HCT116 (cell line): ENCODE measurements at regions not wholly inside any gene's neighbourhood (a gene's known extent, or its start where the extent isn't known, plus 50 kb on each side); places are given as distances from the start of the nearest gene placed in this dataset.

Experiments used
- ATAC-seq: fragments of 200-7000 bp; cut with Tn5 transposase; 2 replicates; pipeline ENCODE4 v1.9.1; 2020; ENCODE audit warnings: mild to moderate bottlenecking, moderate library complexity
- BruUV-seq: library from RNA; stranded (reverse); fragments of 400-500 nt; replicated peaks from 2 replicates; lab custom pipeline; 2021; lab: Mats Ljungman, UMichigan
- CTCF ChIA-PET: fragments of 300-600 bp; sonication (Branson Sonifier 250); formaldehyde crosslinking; loops from one replicate; lab custom pipeline; 2021; ENCODE audit warnings: antibody characterized with exemption; lab: Charles Lee
- POLR2A ChIA-PET: fragments of 300-600, 350-600 bp; sonication (Branson Sonifier 250); formaldehyde crosslinking; loops from one replicate; lab custom pipeline; 2021; ENCODE audit warnings: antibody characterized with exemption; lab: Charles Lee
- RAD21 ChIA-PET, 2 experiments: fragments of 300-600 bp; sonication (Branson Sonifier 250); formaldehyde crosslinking; loops; one replicate each; lab custom pipeline; 2023; ENCODE audit warnings: low total read pairs in 2 of 2; ENCODE audit not compliant: uncharacterized antibody in 2 of 2, unreplicated experiment in 2 of 2, low non-redundant PET in 1 of 2; lab: Charles Lee
- DNase-seq: peaks from one replicate; pipeline ENCODE4 v3.0.0-alpha.2; 2010; ENCODE audit warnings: low read depth, low spot score
- H2AFZ ChIP-seq: fragments of 200-600 bp; shearing (Covaris generic), sonication (generic); 2 replicates; pipeline ENCODE4 v1.6.1; 2017; ENCODE audit warnings: low read depth, mixed run types, mixed read lengths, antibody characterized with exemption, low read length; ENCODE audit not compliant: poor library complexity, severe bottlenecking
- H3K27ac ChIP-seq: 2 replicates; pipeline ENCODE4 v1.5.1; 2012; ENCODE audit warnings: low read depth, low read length
- H3K27me3 ChIP-seq: fragments of 200-600 bp; sonication (generic); 2 replicates; pipeline ENCODE4 v1.6.1; 2016; ENCODE audit warnings: mixed run types, low read length, mixed read lengths; ENCODE audit not compliant: insufficient read depth
- H3K36me3 ChIP-seq, 2 experiments: fragments of 200-500 bp in 1 of 2; fragments of 200-600 bp in 1 of 2; sonication (Bioruptor generic) in 1 of 2; sonication (generic) in 1 of 2; 2 replicates each; pipeline versions ENCODE4 v1.5.1 to v1.6.1; 2014 to 2016; ENCODE audit warnings: low read length in 2 of 2, inconsistent platforms in 1 of 2, mixed read lengths in 1 of 2, mixed run types in 1 of 2; ENCODE audit not compliant: insufficient read depth in 2 of 2, control insufficient read depth in 1 of 2
- H3K4me1 ChIP-seq, 2 experiments: fragments of 200-600 bp in 1 of 2; sonication (generic) in 1 of 2; 2 replicates each; pipeline versions ENCODE4 v1.5.1 to v1.6.1; 2012 to 2017; ENCODE audit warnings: low read length in 2 of 2, inconsistent platforms in 1 of 2, mild to moderate bottlenecking in 1 of 2, mixed read lengths in 1 of 2, mixed run types in 1 of 2, moderate library complexity in 1 of 2; ENCODE audit not compliant: insufficient read depth in 2 of 2, control insufficient read depth in 1 of 2
- H3K4me2 ChIP-seq: fragments of 200-600 bp; sonication (generic); 2 replicates; pipeline ENCODE4 v1.6.1; 2017; ENCODE audit warnings: mixed run types, low read length, mixed read lengths
- H3K4me3 ChIP-seq, 2 experiments: fragments of 200-600 bp in 1 of 2; sonication (generic) in 1 of 2; replicated peaks in 1 of 2; 2 replicates each; pipeline ENCODE4 v1.5.1; 2011 to 2016; ENCODE audit warnings: low read length in 2 of 2, control low read depth in 1 of 2, low read depth in 1 of 2, mild to moderate bottlenecking in 1 of 2, mixed read lengths in 1 of 2, mixed run types in 1 of 2
- H3K79me2 ChIP-seq: fragments of 200-600 bp; sonication (generic); 2 replicates; pipeline ENCODE4 v1.6.1; 2017; ENCODE audit warnings: mild to moderate bottlenecking, mixed run types, low read length, moderate library complexity, mixed read lengths; ENCODE audit not compliant: insufficient read depth
- H3K9ac ChIP-seq: fragments of 200-600 bp; sonication (generic); 2 replicates; pipeline ENCODE4 v1.6.1; 2016; ENCODE audit warnings: low read length, mixed read lengths
- H3K9me2 ChIP-seq: fragments of 200-600 bp; sonication (generic), shearing (Covaris generic); 2 replicates; pipeline ENCODE4 v1.6.1; 2017; ENCODE audit warnings: mixed run types, mild to moderate bottlenecking, moderate library complexity; ENCODE audit not compliant: insufficient read depth
- H3K9me3 ChIP-seq, 2 experiments: fragments of 200-500 bp in 1 of 2; fragments of 200-600 bp in 1 of 2; sonication (Bioruptor generic) in 1 of 2; sonication (generic) in 1 of 2; 2 replicates each; pipeline ENCODE4 v1.6.1; 2014 to 2017; ENCODE audit warnings: low read length in 2 of 2, mixed read lengths in 2 of 2, inconsistent platforms in 1 of 2, low read depth in 1 of 2, mild to moderate bottlenecking in 1 of 2, mixed run types in 1 of 2, moderate library complexity in 1 of 2; ENCODE audit not compliant: control insufficient read depth in 1 of 2, insufficient read depth in 1 of 2
- H4K20me1 ChIP-seq: fragments of 200-600 bp; sonication (generic), shearing (Covaris generic); 2 replicates; pipeline ENCODE4 v1.6.1; 2017; ENCODE audit warnings: mixed run types, mild to moderate bottlenecking, moderate library complexity; ENCODE audit not compliant: insufficient read depth
- CEBPB ChIP-seq: IDR thresholded peaks from 2 replicates; pipeline ENCODE4 v1.6.1; 2012; ENCODE audit warnings: low read depth
- ELF1 ChIP-seq: IDR thresholded peaks from 2 replicates; pipeline ENCODE4 v1.6.1; 2012; ENCODE audit warnings: low read depth, borderline replicate concordance
- EZH2 ChIP-seq: fragments of 200-600 bp; sonication (generic); IDR thresholded peaks from 2 replicates; pipeline ENCODE4 v1.6.1; 2017; ENCODE audit warnings: antibody characterized with exemption, mixed run types
- EZH2phosphoT487 ChIP-seq: fragments of 200-600 bp; IDR thresholded peaks from 2 replicates; pipeline ENCODE4 v1.6.1; 2018; ENCODE audit warnings: antibody characterized with exemption, borderline replicate concordance
- FOSL1 ChIP-seq: IDR thresholded peaks from 2 replicates; pipeline ENCODE4 v1.6.1; 2012; ENCODE audit warnings: low read depth
- POLR2A ChIP-seq: IDR thresholded peaks from 2 replicates; pipeline ENCODE4 v1.7.0; 2011; ENCODE audit warnings: borderline replicate concordance; ENCODE audit not compliant: insufficient read depth, insufficient read length; ENCODE audit errors: extremely low read depth
- RAD21 ChIP-seq: IDR thresholded peaks from 2 replicates; pipeline ENCODE4 v1.6.1; 2012; ENCODE audit warnings: low read depth, mild to moderate bottlenecking
- SIN3A ChIP-seq: IDR thresholded peaks from 2 replicates; pipeline ENCODE4 v1.6.1; 2012; ENCODE audit warnings: low read depth
- SP1 ChIP-seq: IDR thresholded peaks from 2 replicates; pipeline ENCODE4 v1.6.1; 2012; ENCODE audit warnings: low read depth
- SRF ChIP-seq: IDR thresholded peaks from 2 replicates; pipeline ENCODE4 v1.6.1; 2012; ENCODE audit warnings: low read depth
- TCF7L2 ChIP-seq: IDR thresholded peaks from 2 replicates; pipeline ENCODE4 v1.7.0; 2011; ENCODE audit warnings: borderline replicate concordance, inconsistent platforms; ENCODE audit not compliant: insufficient read depth, insufficient read length; ENCODE audit errors: extremely low read depth
- YY1 ChIP-seq: IDR thresholded peaks from 2 replicates; pipeline ENCODE4 v1.6.1; 2011; ENCODE audit warnings: low read length, low read depth, moderate library complexity, mild to moderate bottlenecking; ENCODE audit not compliant: insufficient replicate concordance; ENCODE audit errors: extremely low read depth
- ZFX ChIP-seq: fragments of 450-650 bp; IDR thresholded peaks from 2 replicates; pipeline ENCODE4 v1.6.1; 2017
- ZNF274 ChIP-seq: fragments of 200-500 bp; sonication (Bioruptor generic); IDR thresholded peaks from 2 replicates; pipeline ENCODE4 v1.6.1; 2014; ENCODE audit warnings: mild to moderate bottlenecking, low read depth, low read length, inconsistent platforms
- intact Hi-C: fragments of 100-400 bp; cut with micrococcal nuclease; formaldehyde crosslinking; loops from 2 replicates; pipeline ENCODE4 v1.10.0; 2022
- TF ChIP-seq, protein P1 (sequence below): IDR thresholded peaks from 2 replicates; pipeline ENCODE4 v1.6.1; 2012; ENCODE audit warnings: low read depth
- TF ChIP-seq, protein P2 (sequence below): IDR thresholded peaks from 2 replicates; pipeline ENCODE4 v1.6.1; 2012
- TF ChIP-seq, protein P3 (sequence below), 3 experiments: fragments of 200-600 bp in 1 of 3; sonication (generic) in 1 of 3; IDR thresholded peaks in 2 of 3; conservative IDR thresholded peaks in 1 of 3; 2 replicates each; pipeline ENCODE4 v1.5.1; 2012 to 2017; ENCODE audit warnings: low read depth in 2 of 3, low read length in 2 of 3, antibody characterized with exemption in 1 of 3, borderline replicate concordance in 1 of 3, control low read depth in 1 of 3, mild to moderate bottlenecking in 1 of 3, mixed read lengths in 1 of 3, mixed run types in 1 of 3, moderate library complexity in 1 of 3; ENCODE audit not compliant: insufficient read depth in 1 of 3
- TF ChIP-seq, protein P4 (sequence below): IDR thresholded peaks from 2 replicates; pipeline ENCODE4 v1.6.1; 2011; ENCODE audit warnings: mild to moderate bottlenecking, low read length, moderate library complexity; ENCODE audit not compliant: insufficient replicate concordance; ENCODE audit errors: extremely low read depth

DNA sequence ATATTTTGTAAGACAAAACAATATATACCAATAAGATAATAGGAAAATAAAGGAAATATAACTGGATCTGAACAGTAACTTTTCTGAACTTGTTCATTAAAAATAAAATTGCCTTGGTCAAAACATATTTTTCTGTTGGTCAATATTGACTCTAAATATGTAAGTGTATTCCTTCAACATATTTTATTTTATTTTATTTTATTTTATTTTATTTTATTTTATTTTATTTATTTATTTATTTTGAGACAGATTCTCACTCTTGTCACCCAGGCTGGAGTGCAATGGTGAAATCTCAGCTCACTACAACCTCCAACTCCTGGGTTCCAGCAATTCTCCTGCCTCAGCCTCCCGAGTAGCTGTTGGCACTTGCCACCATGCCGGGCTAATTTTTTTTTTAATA is 571.0 kb downstream of the NR2F1-AS1 start:
- no peak overlapping the region for H3K4me3 ChIP-seq
- no peak overlapping the region for H2AFZ ChIP-seq
- intact Hi-C loops = no loop called here
- DNase-seq (no peak), ATAC-seq (no peak)
- H3K9me2 ChIP-seq = peaks cover 3% of the 10 kb centered on the region; the same call in 1 of the 2 replicates
- CTCF ChIA-PET = no interaction called here
- TF ChIP-seq CEBPB = no peak
- TF ChIP-seq POLR2A = no peak
- TF ChIP-seq, protein P1, sequence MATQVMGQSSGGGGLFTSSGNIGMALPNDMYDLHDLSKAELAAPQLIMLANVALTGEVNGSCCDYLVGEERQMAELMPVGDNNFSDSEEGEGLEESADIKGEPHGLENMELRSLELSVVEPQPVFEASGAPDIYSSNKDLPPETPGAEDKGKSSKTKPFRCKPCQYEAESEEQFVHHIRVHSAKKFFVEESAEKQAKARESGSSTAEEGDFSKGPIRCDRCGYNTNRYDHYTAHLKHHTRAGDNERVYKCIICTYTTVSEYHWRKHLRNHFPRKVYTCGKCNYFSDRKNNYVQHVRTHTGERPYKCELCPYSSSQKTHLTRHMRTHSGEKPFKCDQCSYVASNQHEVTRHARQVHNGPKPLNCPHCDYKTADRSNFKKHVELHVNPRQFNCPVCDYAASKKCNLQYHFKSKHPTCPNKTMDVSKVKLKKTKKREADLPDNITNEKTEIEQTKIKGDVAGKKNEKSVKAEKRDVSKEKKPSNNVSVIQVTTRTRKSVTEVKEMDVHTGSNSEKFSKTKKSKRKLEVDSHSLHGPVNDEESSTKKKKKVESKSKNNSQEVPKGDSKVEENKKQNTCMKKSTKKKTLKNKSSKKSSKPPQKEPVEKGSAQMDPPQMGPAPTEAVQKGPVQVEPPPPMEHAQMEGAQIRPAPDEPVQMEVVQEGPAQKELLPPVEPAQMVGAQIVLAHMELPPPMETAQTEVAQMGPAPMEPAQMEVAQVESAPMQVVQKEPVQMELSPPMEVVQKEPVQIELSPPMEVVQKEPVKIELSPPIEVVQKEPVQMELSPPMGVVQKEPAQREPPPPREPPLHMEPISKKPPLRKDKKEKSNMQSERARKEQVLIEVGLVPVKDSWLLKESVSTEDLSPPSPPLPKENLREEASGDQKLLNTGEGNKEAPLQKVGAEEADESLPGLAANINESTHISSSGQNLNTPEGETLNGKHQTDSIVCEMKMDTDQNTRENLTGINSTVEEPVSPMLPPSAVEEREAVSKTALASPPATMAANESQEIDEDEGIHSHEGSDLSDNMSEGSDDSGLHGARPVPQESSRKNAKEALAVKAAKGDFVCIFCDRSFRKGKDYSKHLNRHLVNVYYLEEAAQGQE = no peak
- no peak for TF ChIP-seq FOSL1
- no peak for TF ChIP-seq EZH2
- TF ChIP-seq, protein P2, sequence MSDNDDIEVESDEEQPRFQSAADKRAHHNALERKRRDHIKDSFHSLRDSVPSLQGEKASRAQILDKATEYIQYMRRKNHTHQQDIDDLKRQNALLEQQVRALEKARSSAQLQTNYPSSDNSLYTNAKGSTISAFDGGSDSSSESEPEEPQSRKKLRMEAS = no peak
- TF ChIP-seq SIN3A = no peak
- TF ChIP-seq, protein P3, sequence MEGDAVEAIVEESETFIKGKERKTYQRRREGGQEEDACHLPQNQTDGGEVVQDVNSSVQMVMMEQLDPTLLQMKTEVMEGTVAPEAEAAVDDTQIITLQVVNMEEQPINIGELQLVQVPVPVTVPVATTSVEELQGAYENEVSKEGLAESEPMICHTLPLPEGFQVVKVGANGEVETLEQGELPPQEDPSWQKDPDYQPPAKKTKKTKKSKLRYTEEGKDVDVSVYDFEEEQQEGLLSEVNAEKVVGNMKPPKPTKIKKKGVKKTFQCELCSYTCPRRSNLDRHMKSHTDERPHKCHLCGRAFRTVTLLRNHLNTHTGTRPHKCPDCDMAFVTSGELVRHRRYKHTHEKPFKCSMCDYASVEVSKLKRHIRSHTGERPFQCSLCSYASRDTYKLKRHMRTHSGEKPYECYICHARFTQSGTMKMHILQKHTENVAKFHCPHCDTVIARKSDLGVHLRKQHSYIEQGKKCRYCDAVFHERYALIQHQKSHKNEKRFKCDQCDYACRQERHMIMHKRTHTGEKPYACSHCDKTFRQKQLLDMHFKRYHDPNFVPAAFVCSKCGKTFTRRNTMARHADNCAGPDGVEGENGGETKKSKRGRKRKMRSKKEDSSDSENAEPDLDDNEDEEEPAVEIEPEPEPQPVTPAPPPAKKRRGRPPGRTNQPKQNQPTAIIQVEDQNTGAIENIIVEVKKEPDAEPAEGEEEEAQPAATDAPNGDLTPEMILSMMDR (IDR thresholded peaks at IDR 0.05 in 2 of 3, conservative IDR thresholded peaks at IDR 0.05 in 1 of 3; ENCODE audit: borderline replicate concordance in 1 of 3, insufficient read depth in 1 of 3, low read depth in 2 of 3, low read length in 2 of 3) = no peak
- no peak for TF ChIP-seq SP1
- no peak for TF ChIP-seq YY1
- no peak for TF ChIP-seq ELF1
- TF ChIP-seq, protein P4, sequence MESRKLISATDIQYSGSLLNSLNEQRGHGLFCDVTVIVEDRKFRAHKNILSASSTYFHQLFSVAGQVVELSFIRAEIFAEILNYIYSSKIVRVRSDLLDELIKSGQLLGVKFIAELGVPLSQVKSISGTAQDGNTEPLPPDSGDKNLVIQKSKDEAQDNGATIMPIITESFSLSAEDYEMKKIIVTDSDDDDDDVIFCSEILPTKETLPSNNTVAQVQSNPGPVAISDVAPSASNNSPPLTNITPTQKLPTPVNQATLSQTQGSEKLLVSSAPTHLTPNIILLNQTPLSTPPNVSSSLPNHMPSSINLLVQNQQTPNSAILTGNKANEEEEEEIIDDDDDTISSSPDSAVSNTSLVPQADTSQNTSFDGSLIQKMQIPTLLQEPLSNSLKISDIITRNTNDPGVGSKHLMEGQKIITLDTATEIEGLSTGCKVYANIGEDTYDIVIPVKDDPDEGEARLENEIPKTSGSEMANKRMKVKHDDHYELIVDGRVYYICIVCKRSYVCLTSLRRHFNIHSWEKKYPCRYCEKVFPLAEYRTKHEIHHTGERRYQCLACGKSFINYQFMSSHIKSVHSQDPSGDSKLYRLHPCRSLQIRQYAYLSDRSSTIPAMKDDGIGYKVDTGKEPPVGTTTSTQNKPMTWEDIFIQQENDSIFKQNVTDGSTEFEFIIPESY = no peak
- TF ChIP-seq ZFX = no peak
- TF ChIP-seq TCF7L2 = no peak
- TF ChIP-seq ZNF274 = no peak
- no peak for TF ChIP-seq RAD21
- TF ChIP-seq EZH2phosphoT487 = no peak
- TF ChIP-seq SRF = no peak
- no peaks in the 10 kb centered on the region for H3K9me3 ChIP-seq
- no peaks in the 10 kb centered on the region for H3K27me3 ChIP-seq
- RAD21 ChIA-PET = no interaction called here
- no peak overlapping the region for H3K4me2 ChIP-seq
- H3K9ac ChIP-seq = no peak overlapping the region
- H4K20me1 ChIP-seq = no peaks in the 10 kb centered on the region
- H3K36me3 ChIP-seq = no peaks in the 10 kb centered on the region
- no peak overlapping the region for H3K27ac ChIP-seq
- BruUV-seq = no TSS peak
- POLR2A ChIA-PET = no interaction called here
- no peaks in the 10 kb centered on the region for H3K79me2 ChIP-seq
- no peaks in the 10 kb centered on the region for H3K4me1 ChIP-seq
